ENCODE measurements at regions not wholly inside any gene's neighbourhood (a gene's known extent, or its start where the extent isn't known, plus 50 kb on each side); places are given as distances from the start of the nearest gene placed in this dataset.

- H3K4me3 ChIP-seq (ENCODE audit: low read depth, low read length) = no peak overlapping the region
- TF ChIP-seq CTCF (IDR thresholded peaks at IDR 0.05; ENCODE audit: insufficient read depth, low read depth, low read length) = no peak
- DNase-seq (ENCODE audit: low read depth) = no peak
These were observed 156.8 kb upstream of the SFRP2 start for GRCh38 chr4:153945704-153946103.

GRCh38 chr4:153943738-153944415 lies 155.0 kb upstream of the SFRP2 start:
- no peak overlapping the region for H3K4me3 ChIP-seq (ENCODE audit: low read depth, low read length)
- TF ChIP-seq CTCF (IDR thresholded peaks at IDR 0.05; ENCODE audit: insufficient read depth, low read depth, low read length) = no peak
- no peak for DNase-seq (ENCODE audit: low read depth)

GRCh38 chr4:153940916-153941315 lies 152.0 kb upstream of the SFRP2 start:
- H3K4me3 ChIP-seq (ENCODE audit: low read depth, low read length) = no peak overlapping the region
- TF ChIP-seq CTCF (IDR thresholded peaks at IDR 0.05; ENCODE audit: insufficient read depth, low read depth, low read length) = no peak
- no peak for DNase-seq (ENCODE audit: low read depth)

GRCh38 chr4:153939570-153939969 lies 150.7 kb upstream of the SFRP2 start:
- no peak for DNase-seq (ENCODE audit: low read depth)
- H3K4me3 ChIP-seq (ENCODE audit: low read depth, low read length) = no peak overlapping the region
- TF ChIP-seq CTCF (IDR thresholded peaks at IDR 0.05; ENCODE audit: insufficient read depth, low read depth, low read length) = no peak

- DNase-seq (ENCODE audit: low read depth) = no peak
- no peak overlapping the region for H3K4me3 ChIP-seq (ENCODE audit: low read depth, low read length)
- no peak for TF ChIP-seq CTCF (IDR thresholded peaks at IDR 0.05; ENCODE audit: insufficient read depth, low read depth, low read length)
These were observed 150.1 kb upstream of the SFRP2 start for GRCh38 chr4:153938994-153939393.

GRCh38 chr4:153937289-153937688 lies 148.4 kb upstream of the SFRP2 start:
- no peak overlapping the region for H3K4me3 ChIP-seq (ENCODE audit: low read depth, low read length)
- no peak for DNase-seq (ENCODE audit: low read depth)
- TF ChIP-seq CTCF (IDR thresholded peaks at IDR 0.05; ENCODE audit: insufficient read depth, low read depth, low read length) = no peak

GRCh38 chr4:153936121-153936520 lies 147.2 kb upstream of the SFRP2 start:
- H3K4me3 ChIP-seq (ENCODE audit: low read depth, low read length) = no peak overlapping the region
- no peak for TF ChIP-seq CTCF (IDR thresholded peaks at IDR 0.05; ENCODE audit: insufficient read depth, low read depth, low read length)
- DNase-seq (ENCODE audit: low read depth) = no peak
